B cell (primary cell): ENCODE measurements at regions not wholly inside any gene's neighbourhood (a gene's known extent, or its start where the extent isn't known, plus 50 kb on each side); places are given as distances from the start of the nearest gene placed in this dataset.

Source experiments
- ATAC-seq: fragments of 200-7000 bp; cut with Tn5 transposase; one replicate; pipeline ENCODE4 v1.10.0; 2021; ENCODE audit warnings: low read depth, mild to moderate bottlenecking, moderate number of reproducible peaks, moderate library complexity
- CTCF ChIA-PET: fragments of 350-600 bp; sonication (Branson Sonifier 250); formaldehyde crosslinking; loops from one replicate; lab custom pipeline; 2021; ENCODE audit warnings: antibody characterized with exemption, inconsistent platforms; lab: Charles Lee
- POLR2A ChIA-PET: fragments of 350-600 bp; sonication (Branson Sonifier 250); formaldehyde crosslinking; loops from one replicate; lab custom pipeline; 2021; ENCODE audit warnings: antibody characterized with exemption; lab: Charles Lee
- DNase-seq: peaks from one replicate; pipeline ENCODE4 v3.0.0; 2013
- H2AFZ ChIP-seq: 2 replicates; pipeline ENCODE4 v1.6.1; 2012; ENCODE audit warnings: mild to moderate bottlenecking, low read depth, low read length; ENCODE audit not compliant: insufficient read depth, poor library complexity, severe bottlenecking
- H3K27ac ChIP-seq, 2 donors: 1 replicate in 1 of 2; 2 replicates in 1 of 2; pipeline ENCODE4 v1.5.1; 2012 to 2013; ENCODE audit warnings: low read length in 2 of 2, mild to moderate bottlenecking in 2 of 2, moderate library complexity in 1 of 2
- H3K27me3 ChIP-seq, 4 experiments: fragments of 200-600 bp in 1 of 4; sonication (generic) in 1 of 4; replicated peaks in 1 of 4; 1 replicate in 2 of 4; 2 replicates in 2 of 4; pipeline versions ENCODE4 v1.6.1 to v1.7.0; 2013 to 2016; ENCODE audit warnings: low read length in 3 of 4, mild to moderate bottlenecking in 2 of 4, mixed read lengths in 1 of 4, moderate library complexity in 1 of 4; ENCODE audit not compliant: insufficient read depth in 4 of 4, control insufficient read depth in 3 of 4; ENCODE audit errors: control extremely low read depth in 1 of 4
- H3K36me3 ChIP-seq, 2 experiments: replicated peaks in 1 of 2; 1 replicate in 1 of 2; 2 replicates in 1 of 2; pipeline versions ENCODE4 v1.6.1 to v1.7.1; 2013; ENCODE audit warnings: low read length in 1 of 2; ENCODE audit not compliant: insufficient read depth in 2 of 2, control insufficient read depth in 1 of 2; ENCODE audit errors: control extremely low read depth in 1 of 2, extremely low read depth in 1 of 2
- H3K4me1 ChIP-seq, 2 donors: fragments of 200-600 bp in 1 of 2; sonication (generic) in 1 of 2; 1 replicate in 1 of 2; 2 replicates in 1 of 2; pipeline versions ENCODE4 v1.5.1 to v1.6.1; 2013 to 2017; ENCODE audit warnings: low read length in 2 of 2; ENCODE audit not compliant: control insufficient read depth in 2 of 2, insufficient read depth in 2 of 2
- H3K4me2 ChIP-seq: replicated peaks from 2 replicates; pipeline ENCODE3; 2012; ENCODE audit warnings: mild to moderate bottlenecking, low read depth, low read length; ENCODE audit not compliant: poor library complexity, severe bottlenecking
- H3K4me3 ChIP-seq, 5 experiments: fragments of 200-600 bp in 1 of 5; sonication (generic) in 1 of 5; 1 replicate in 3 of 5; 2 replicates in 2 of 5; pipeline versions ENCODE4 v1.5.1 to v1.7.0; 2011 to 2016; ENCODE audit warnings: low read length in 4 of 5, mild to moderate bottlenecking in 4 of 5, low read depth in 2 of 5, control low read depth in 1 of 5, moderate library complexity in 1 of 5; ENCODE audit not compliant: insufficient read depth in 1 of 5; ENCODE audit errors: control extremely low read depth in 1 of 5, extremely low read depth in 1 of 5
- H3K79me2 ChIP-seq: fragments of 200-600 bp; sonication (generic); one replicate; pipeline ENCODE4 v1.6.0; 2016; ENCODE audit warnings: low read length; ENCODE audit not compliant: control insufficient read depth, insufficient read depth
- H3K9ac ChIP-seq: fragments of 200-600 bp; sonication (generic); 2 replicates; pipeline ENCODE4 v1.6.1; 2017; ENCODE audit warnings: mild to moderate bottlenecking, low read length, moderate library complexity
- H3K9me3 ChIP-seq, 3 donors: one replicate each; pipeline versions ENCODE4 v1.6.1 to v1.7.1; 2013; ENCODE audit warnings: low read length in 2 of 3; ENCODE audit not compliant: control insufficient read depth in 2 of 3, insufficient read depth in 1 of 3; ENCODE audit errors: control extremely low read depth in 1 of 3
- H4K20me1 ChIP-seq: 2 replicates; pipeline ENCODE4 v1.6.0; 2012; ENCODE audit warnings: mild to moderate bottlenecking, low read length; ENCODE audit not compliant: insufficient read depth, control insufficient read depth, poor library complexity, severe bottlenecking
- H3K27ac Mint-ChIP-seq: one replicate; pipeline ENCODE4 v1.8.0; 2021; ENCODE audit warnings: mixed read lengths
- H3K27me3 Mint-ChIP-seq: one replicate; pipeline ENCODE4 v1.8.0; 2021; ENCODE audit warnings: mixed read lengths
- H3K4me1 Mint-ChIP-seq: one replicate; pipeline ENCODE4 v1.8.0; 2021; ENCODE audit warnings: mixed read lengths
- H3K4me3 Mint-ChIP-seq: one replicate; pipeline ENCODE4 v1.8.0; 2021; ENCODE audit warnings: mixed read lengths
- H3K9me3 Mint-ChIP-seq: one replicate; pipeline ENCODE4 v1.8.0; 2022; ENCODE audit warnings: mixed read lengths; ENCODE audit not compliant: insufficient read depth
- EZH2 ChIP-seq: IDR thresholded peaks from 2 replicates; pipeline ENCODE4 v1.6.1; 2012; ENCODE audit warnings: borderline replicate concordance, low read depth, mild to moderate bottlenecking, moderate library complexity, low read length; ENCODE audit not compliant: insufficient read depth, poor library complexity, severe bottlenecking
- WGBS: methylation state at CpG from one replicate; pipeline ENCODE4 v1.1.5; 2013; ENCODE audit warnings: missing lambda C conversion rate; ENCODE audit not compliant: insufficient coverage; 5-methylcytosine and 5-hydroxymethylcytosine counted together
- intact Hi-C: fragments of 100-400 bp; cut with micrococcal nuclease; formaldehyde crosslinking; loops from one replicate; pipeline ENCODE4 v1.10.0; 2022
- TF ChIP-seq, protein P1 (sequence below): fragments of 200-600 bp; IDR thresholded peaks from one replicate; pipeline ENCODE4 v1.8.0; 2022; ENCODE audit warnings: antibody characterized with exemption, mild to moderate bottlenecking

DNA sequence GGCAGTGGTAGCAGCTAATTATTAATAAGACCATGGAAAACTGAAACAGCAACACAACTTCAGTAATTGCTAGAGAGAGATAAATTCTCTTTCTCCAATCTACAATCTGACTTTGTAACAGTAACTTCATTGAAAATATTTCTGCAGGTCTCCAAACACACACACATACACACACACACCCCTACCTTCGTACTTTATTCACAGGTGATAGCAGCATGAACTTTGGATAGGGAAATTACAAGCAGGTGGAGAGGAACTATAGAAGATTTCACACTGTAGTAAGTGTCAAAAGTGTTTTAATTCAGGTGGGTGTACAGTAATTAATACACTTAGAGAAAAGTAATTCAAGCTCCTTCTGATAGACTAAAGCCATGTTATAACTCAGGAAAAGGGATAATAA is 587.5 kb downstream of the TUSC7 start:
- DNase-seq, result no peak
- ChIA-PET CTCF (no interaction called here), POLR2A (no interaction called here)
- Mint-ChIP-seq H3K9me3 (no peaks in the 10 kb centered on the region), H3K27me3 (no peaks in the 10 kb centered on the region), H3K4me1 (no peaks in the 10 kb centered on the region), H3K27ac (no peak overlapping the region), H3K4me3 (no peak overlapping the region)
- Histone ChIP-seq H3K9ac (no peak overlapping the region), H3K79me2 (no peaks in the 10 kb centered on the region), H3K27ac (no peak overlapping the region), H2AFZ (no peak overlapping the region), H3K4me1 (no peaks in the 10 kb centered on the region), H3K9me3 (no peaks in the 10 kb centered on the region), H3K36me3 (no peaks in the 10 kb centered on the region), H4K20me1 (no peaks in the 10 kb centered on the region), H3K4me2 (no peak overlapping the region), H3K27me3 (no peaks in the 10 kb centered on the region), H3K4me3 (no peak overlapping the region)
- TF ChIP-seq EZH2, result no peak
- TF ChIP-seq, protein P1, sequence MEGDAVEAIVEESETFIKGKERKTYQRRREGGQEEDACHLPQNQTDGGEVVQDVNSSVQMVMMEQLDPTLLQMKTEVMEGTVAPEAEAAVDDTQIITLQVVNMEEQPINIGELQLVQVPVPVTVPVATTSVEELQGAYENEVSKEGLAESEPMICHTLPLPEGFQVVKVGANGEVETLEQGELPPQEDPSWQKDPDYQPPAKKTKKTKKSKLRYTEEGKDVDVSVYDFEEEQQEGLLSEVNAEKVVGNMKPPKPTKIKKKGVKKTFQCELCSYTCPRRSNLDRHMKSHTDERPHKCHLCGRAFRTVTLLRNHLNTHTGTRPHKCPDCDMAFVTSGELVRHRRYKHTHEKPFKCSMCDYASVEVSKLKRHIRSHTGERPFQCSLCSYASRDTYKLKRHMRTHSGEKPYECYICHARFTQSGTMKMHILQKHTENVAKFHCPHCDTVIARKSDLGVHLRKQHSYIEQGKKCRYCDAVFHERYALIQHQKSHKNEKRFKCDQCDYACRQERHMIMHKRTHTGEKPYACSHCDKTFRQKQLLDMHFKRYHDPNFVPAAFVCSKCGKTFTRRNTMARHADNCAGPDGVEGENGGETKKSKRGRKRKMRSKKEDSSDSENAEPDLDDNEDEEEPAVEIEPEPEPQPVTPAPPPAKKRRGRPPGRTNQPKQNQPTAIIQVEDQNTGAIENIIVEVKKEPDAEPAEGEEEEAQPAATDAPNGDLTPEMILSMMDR, result no peak
- ATAC-seq, result no peak
- WGBS, result no CpG with 5 or more reads among the region's 1 CpG
- intact Hi-C loops, result no loop called here

DNA sequence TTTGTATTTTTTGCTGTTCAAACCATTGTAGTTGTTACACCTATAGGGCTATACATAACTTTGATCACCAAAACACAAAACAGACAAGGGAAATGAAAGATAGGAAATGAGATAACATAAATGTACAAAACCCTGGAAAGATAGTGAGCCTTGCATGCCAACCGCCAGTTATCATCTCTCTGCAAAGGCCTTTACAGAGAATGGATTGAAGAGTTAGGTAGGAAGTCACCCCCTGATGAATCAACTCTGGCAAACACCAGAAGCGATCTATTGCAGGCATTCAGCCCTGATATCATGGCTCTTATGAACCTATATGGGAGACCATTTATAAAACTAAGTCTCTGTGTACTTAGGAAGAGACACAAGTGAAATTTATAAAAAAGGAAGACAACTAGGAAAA is 588.0 kb downstream of the TUSC7 start:
- H3K4me3 Mint-ChIP-seq, result no peak overlapping the region
- H3K9me3 Mint-ChIP-seq, result no peaks in the 10 kb centered on the region
- no peaks in the 10 kb centered on the region for H4K20me1 ChIP-seq
- ChIA-PET CTCF (no interaction called here), POLR2A (no interaction called here)
- H3K27me3 Mint-ChIP-seq, result no peaks in the 10 kb centered on the region
- H3K9ac ChIP-seq, result no peak overlapping the region
- no peaks in the 10 kb centered on the region for H3K4me1 Mint-ChIP-seq
- no peaks in the 10 kb centered on the region for H3K9me3 ChIP-seq
- H3K4me2 ChIP-seq, result no peak overlapping the region
- H3K4me1 ChIP-seq, result no peaks in the 10 kb centered on the region
- no peak overlapping the region for H3K27ac Mint-ChIP-seq
- H2AFZ ChIP-seq, result no peak overlapping the region
- intact Hi-C loops, result no loop called here
- H3K79me2 ChIP-seq, result no peaks in the 10 kb centered on the region
- no peak overlapping the region for H3K27ac ChIP-seq
- ATAC-seq, result no peak
- H3K27me3 ChIP-seq, result no peaks in the 10 kb centered on the region
- DNase-seq, result no peak
- no peak overlapping the region for H3K4me3 ChIP-seq
- no peaks in the 10 kb centered on the region for H3K36me3 ChIP-seq
- no CpG with 5 or more reads among the region's 2 CpGs for WGBS
- no peak for TF ChIP-seq EZH2
- TF ChIP-seq, protein P1, result no peak
